ENCODE measurements at regions not wholly inside any gene's neighbourhood (a gene's known extent, or its start where the extent isn't known, plus 50 kb on each side); places are given as distances from the start of the nearest gene placed in this dataset.

DNA sequence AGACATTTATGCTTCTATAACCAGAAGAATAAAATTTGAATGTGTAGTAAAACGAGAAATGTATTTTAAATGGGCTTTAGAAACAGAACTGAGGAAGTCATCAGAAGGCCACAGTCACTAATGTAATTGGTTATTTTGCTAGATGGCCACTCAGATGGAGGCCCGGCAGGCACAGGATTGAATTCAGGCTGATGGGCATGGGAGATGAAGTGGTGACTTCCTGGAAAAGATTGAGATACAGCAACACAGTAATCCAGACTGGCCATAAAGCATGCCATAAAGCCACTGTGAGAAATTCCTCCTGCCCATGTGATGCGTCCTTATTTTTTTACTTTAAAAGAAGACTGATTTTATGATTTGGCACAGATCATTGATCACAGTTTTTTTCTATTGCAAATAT lies 297.7 kb downstream of the ICOS start:
- H3K27ac ChIP-seq (ENCODE audit: low read depth) = no peak overlapping the region
- H3K36me3 ChIP-seq (ENCODE audit: insufficient read depth) = no peaks in the 10 kb centered on the region
- no peak overlapping the region for H3K4me3 ChIP-seq (ENCODE audit: low read depth, low read length)
- DNase-seq (ENCODE audit: extremely low spot score) = no peak
- WGBS = 84% methylated on average over 3 of the region's 3 CpGs
- no peaks in the 10 kb centered on the region for H3K4me1 ChIP-seq (ENCODE audit: insufficient read depth)

DNA sequence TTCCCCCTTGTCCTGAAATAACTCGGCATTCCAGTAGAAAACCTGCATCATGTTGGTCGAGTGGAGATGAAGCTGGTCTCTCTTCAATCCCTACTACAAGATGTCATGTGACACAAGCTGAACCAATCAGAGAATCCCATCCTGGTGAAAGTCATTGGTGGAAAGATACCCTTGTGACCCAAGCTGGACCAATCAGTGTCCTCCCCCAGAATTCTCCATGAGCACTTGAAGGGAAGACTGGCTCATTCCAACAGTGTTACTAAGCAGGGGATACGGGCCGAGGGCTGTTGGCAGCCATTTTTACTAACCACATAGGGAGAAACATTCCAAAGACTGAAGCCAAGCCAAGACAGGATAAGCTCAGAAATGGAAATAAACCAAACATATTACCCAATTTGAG lies 298.3 kb downstream of the ICOS start:
- Histone ChIP-seq H3K27ac (ENCODE audit: low read depth) (no peak overlapping the region), H3K36me3 (ENCODE audit: insufficient read depth) (no peaks in the 10 kb centered on the region), H3K4me1 (ENCODE audit: insufficient read depth) (no peaks in the 10 kb centered on the region), H3K4me3 (ENCODE audit: low read depth, low read length) (no peak overlapping the region)
- 62% methylated on average over 4 of the region's 4 CpGs for WGBS
- DNase-seq (ENCODE audit: extremely low spot score) = no peak

DNA sequence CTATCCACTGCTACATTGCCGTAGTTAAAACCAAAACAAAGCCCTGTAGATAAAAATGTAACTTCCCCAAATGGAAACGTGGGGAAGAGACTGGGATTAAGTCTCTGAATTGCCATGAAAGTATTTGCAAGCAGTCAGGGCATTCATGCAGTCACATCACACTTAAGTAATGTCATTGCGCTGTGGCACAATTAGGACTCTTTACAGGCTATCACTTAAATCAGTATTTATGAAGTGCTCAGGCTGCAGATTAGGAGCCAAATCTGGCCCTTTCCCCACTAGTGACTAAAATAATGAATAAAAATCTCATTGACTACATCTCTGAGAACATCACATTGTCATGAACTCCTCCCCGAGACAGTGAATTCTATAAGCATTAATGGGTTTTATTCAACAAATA lies 300.9 kb downstream of the ICOS start:
- Histone ChIP-seq H3K4me3 (ENCODE audit: low read depth, low read length) (no peak overlapping the region), H3K4me1 (ENCODE audit: insufficient read depth) (no peaks in the 10 kb centered on the region), H3K36me3 (ENCODE audit: insufficient read depth) (no peaks in the 10 kb centered on the region), H3K27ac (ENCODE audit: low read depth) (no peak overlapping the region)
- DNase-seq (ENCODE audit: extremely low spot score) = no peak
- 82% methylated on average over 4 of the region's 4 CpGs for WGBS

DNA sequence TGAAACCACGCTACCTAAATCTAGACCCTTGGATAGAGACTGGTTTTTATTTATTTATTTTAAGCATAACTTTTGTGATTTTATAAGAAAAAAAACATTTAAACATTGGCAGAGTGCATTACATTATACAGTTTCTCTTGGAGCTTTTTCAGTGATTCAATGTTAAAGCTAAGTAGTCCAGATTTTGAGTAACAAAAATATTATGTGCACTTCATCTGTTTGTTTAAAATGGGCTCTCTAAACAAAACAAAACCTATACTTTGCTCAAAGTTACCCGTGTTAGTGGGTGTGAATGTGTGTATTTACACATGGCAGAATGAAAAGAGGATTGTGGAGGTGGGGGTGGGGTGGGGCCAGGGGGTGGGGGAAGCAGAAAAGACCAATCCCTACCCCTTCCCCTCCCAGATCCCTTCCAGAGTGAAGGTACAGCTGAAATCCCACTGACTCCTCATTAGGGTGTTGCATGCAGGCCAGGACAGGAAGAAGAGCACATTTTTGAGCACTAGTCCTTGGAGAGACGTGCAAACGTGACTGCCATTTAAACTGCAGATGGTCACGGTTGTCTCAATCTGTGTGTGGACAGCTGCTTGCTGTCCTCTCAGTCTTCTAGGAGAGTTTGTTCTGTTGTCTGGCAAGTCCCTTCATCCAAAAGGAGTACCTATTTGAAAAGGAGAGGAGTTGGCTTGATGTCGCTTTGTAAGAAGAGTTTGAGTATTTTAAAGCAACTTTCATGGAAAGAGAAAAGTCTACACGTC lies 303.0 kb downstream of the ICOS start:
- Histone ChIP-seq H3K36me3 (ENCODE audit: insufficient read depth) (no peaks in the 10 kb centered on the region), H3K27ac (ENCODE audit: low read depth) (no peak overlapping the region), H3K4me1 (ENCODE audit: insufficient read depth) (no peaks in the 10 kb centered on the region), H3K4me3 (ENCODE audit: low read depth, low read length) (no peak overlapping the region)
- DNase-seq (ENCODE audit: extremely low spot score) = no peak
- WGBS = 56% methylated on average over 7 of the region's 7 CpGs

DNA sequence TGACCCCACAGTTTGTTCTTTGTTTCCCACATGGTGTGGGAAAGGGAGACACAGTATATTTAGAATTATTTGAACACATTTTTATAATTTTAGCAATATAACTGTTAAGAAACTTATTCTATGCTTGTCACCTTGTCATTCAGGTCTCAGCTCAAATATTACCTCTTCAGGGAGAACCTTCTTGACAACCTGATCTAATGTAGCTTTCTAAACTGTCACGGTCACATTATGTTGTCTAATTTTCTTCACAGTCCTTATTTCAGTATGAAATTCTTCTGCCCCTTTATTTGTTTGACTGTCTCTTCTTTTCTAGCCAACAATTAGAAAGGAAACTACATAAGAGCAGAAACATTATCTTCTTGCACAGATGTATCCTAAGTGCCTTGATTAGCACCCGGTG lies 304.3 kb upstream of the PARD3B start:
- no peak for DNase-seq (ENCODE audit: extremely low spot score)
- no peaks in the 10 kb centered on the region for H3K36me3 ChIP-seq (ENCODE audit: insufficient read depth)
- no peak overlapping the region for H3K4me3 ChIP-seq (ENCODE audit: low read depth, low read length)
- H3K4me1 ChIP-seq (ENCODE audit: insufficient read depth) = no peaks in the 10 kb centered on the region
- H3K27ac ChIP-seq (ENCODE audit: low read depth) = no peak overlapping the region
- 90% methylated on average over 2 of the region's 2 CpGs for WGBS

DNA sequence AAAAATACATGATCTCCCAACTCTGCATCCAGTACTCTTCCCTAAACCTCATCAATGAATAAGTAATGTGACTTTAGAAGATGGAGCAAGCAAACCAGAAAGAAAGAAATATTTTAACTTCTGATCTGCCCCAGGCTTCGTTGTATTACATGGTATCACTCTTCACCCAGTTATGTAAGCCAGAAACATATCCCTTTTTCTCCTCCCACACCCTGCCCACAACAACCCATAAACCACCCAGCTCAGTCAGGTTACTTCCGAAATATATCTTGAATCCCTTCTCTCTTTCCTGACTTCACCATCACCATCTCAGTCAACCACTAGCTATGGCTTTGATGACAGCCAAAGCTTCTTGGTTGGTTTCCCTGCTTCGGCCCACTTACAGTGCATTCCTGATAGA lies 295.8 kb upstream of the PARD3B start:
- 96% methylated on average over 3 of the region's 3 CpGs for WGBS
- Histone ChIP-seq H3K4me1 (ENCODE audit: insufficient read depth) (no peaks in the 10 kb centered on the region), H3K27ac (ENCODE audit: low read depth) (no peak overlapping the region), H3K4me3 (ENCODE audit: low read depth, low read length) (no peak overlapping the region), H3K36me3 (ENCODE audit: insufficient read depth) (no peaks in the 10 kb centered on the region)
- no peak for DNase-seq (ENCODE audit: extremely low spot score)

DNA sequence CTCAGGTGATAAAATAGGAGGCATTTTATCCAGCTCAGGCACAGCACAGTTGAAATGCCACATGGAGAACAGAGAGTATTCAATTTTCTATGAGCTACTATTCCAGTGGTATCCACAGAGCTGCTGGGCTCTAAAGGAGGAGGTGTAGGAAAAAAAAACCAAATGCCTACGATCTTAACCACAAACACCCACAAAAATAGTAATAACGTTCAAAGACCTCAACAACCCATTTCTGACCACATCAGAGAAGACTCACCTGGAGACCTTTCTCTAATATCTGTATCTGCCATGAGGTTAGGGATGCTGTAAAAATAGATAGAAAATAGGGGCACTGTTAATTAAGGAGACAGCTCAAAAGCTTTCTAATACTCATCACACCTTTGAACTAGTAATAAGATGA lies 294.6 kb upstream of the PARD3B start:
- Histone ChIP-seq H3K36me3 (ENCODE audit: insufficient read depth) (no peaks in the 10 kb centered on the region), H3K27ac (ENCODE audit: low read depth) (no peak overlapping the region)
- no peak for DNase-seq (ENCODE audit: extremely low spot score)

DNA sequence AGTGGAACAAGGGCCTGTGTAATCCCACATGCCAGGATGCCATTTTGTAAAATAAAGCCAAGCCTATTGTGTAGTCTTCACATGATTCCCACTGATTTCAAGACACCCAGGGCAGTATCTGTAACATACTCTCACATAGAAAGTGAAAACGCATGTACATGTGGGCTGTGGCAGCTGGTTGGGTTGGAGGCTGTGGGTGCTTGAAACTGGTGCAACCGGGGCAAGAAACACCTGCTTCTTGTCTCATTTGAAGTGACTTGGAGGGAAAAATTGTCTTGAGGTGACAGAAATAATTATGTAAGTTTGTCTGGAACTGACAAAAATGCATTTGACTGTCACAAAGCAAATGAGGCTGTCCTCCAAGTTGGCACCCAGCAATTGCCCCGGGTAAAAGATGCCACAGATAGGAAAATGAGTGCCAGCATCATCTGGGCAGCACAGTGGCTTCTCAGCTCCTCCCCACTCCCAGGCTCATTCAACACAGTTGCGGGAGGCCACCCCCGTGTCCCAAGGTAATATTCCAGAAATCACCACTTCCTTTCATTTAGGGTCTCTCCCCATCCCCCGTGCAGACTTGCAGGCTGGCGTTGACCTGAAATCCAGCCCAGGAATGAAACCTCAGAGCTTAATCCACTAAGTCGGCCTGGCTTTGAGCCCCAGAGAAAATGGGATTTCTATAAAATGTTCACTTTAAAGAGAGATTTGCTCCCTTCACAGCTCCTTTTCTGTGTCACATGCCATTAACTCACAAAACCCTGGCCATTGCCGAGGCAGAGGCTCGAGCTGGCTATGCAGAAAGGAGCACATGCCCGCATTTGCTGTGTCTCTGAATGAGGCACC lies 293.9 kb upstream of the PARD3B start:
- DNase-seq (ENCODE audit: extremely low spot score) = no peak
- no peak overlapping the region for H3K4me3 ChIP-seq (ENCODE audit: low read depth, low read length)
- WGBS = 74% methylated on average over 11 of the region's 11 CpGs

More for the DNA sequence above, 294.6 kb upstream of the PARD3B start:
- WGBS = 74% methylated on average over 2 of the region's 2 CpGs
- H3K4me3 ChIP-seq (ENCODE audit: low read depth, low read length) = no peak overlapping the region
- H3K4me1 ChIP-seq (ENCODE audit: insufficient read depth) = no peaks in the 10 kb centered on the region

DNA sequence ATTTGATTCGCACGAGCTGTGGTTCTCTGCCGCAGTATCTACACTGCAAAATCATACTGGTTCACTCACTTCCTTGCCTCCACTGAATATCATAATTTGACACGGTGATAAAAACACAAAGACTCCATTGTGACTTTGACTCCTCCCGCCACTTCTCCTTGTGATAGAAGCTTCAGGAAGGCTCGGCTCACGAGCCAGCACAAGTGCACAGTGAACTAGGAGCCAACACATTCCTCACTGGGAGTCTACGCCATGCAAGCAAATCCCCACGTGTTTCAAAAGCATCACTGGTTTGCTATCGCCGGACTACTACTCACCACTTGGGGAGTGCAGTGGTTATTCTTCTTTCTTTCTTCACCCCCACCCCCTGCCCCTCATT lies 293.3 kb upstream of the PARD3B start:
- H3K36me3 ChIP-seq (ENCODE audit: insufficient read depth) = no peaks in the 10 kb centered on the region
- H3K4me1 ChIP-seq (ENCODE audit: insufficient read depth) = no peaks in the 10 kb centered on the region
- DNase-seq (ENCODE audit: extremely low spot score) = no peak
- 67% methylated on average over 11 of the region's 11 CpGs for WGBS
- H3K27ac ChIP-seq (ENCODE audit: low read depth) = no peak overlapping the region
- no peak overlapping the region for H3K4me3 ChIP-seq (ENCODE audit: low read depth, low read length)

More for the DNA sequence above, 293.9 kb upstream of the PARD3B start:
- Histone ChIP-seq H3K36me3 (ENCODE audit: insufficient read depth) (no peaks in the 10 kb centered on the region), H3K27ac (ENCODE audit: low read depth) (no peak overlapping the region), H3K4me1 (ENCODE audit: insufficient read depth) (no peaks in the 10 kb centered on the region)

DNA sequence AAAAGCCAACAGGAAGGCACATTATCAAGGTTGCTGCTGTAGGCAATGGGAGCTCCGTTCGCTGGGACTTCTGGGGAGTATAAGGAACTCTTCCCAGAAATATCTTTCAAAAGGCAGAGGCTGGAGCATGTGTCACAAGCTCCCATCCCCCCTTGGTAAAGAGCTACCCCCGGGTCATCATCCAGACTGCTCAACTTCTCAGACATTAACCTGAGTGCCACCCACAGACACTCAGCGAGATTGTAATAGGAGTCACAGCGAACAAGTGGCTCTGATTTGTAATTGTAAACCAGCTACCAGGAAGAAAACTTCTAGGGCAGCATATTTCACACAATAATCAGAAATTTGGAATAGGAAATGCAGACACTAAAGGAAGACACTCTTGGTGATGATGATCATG lies 290.2 kb upstream of the PARD3B start:
- Histone ChIP-seq H3K27ac (ENCODE audit: low read depth) (no peak overlapping the region), H3K4me1 (ENCODE audit: insufficient read depth) (no peaks in the 10 kb centered on the region), H3K36me3 (ENCODE audit: insufficient read depth) (no peaks in the 10 kb centered on the region), H3K4me3 (ENCODE audit: low read depth, low read length) (no peak overlapping the region)
- 92% methylated on average over 5 of the region's 5 CpGs for WGBS
- DNase-seq (ENCODE audit: extremely low spot score) = no peak

DNA sequence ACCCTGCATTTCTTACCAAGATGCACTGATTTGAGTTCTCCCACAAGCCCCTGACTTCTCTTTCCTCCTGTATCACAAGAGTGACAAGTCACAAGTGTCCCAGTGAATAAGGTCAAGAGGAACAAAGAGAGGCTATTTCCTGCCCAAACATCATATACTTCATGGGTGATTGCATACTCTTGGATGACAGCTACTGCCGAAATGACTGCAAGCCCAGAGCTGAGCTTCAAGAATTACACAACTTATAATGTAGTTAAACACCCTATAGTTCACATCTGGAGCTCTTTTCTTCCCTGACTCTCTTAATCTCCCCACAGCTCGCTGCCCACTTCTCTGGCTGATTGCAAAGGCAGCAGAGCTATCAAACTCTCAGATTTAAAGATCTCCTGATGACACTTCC lies 289.7 kb upstream of the PARD3B start:
- Histone ChIP-seq H3K36me3 (ENCODE audit: insufficient read depth) (no peaks in the 10 kb centered on the region), H3K27ac (ENCODE audit: low read depth) (no peak overlapping the region), H3K4me3 (ENCODE audit: low read depth, low read length) (no peak overlapping the region), H3K4me1 (ENCODE audit: insufficient read depth) (no peaks in the 10 kb centered on the region)
- WGBS = 81% methylated on average over 2 of the region's 2 CpGs
- no peak for DNase-seq (ENCODE audit: extremely low spot score)

DNA sequence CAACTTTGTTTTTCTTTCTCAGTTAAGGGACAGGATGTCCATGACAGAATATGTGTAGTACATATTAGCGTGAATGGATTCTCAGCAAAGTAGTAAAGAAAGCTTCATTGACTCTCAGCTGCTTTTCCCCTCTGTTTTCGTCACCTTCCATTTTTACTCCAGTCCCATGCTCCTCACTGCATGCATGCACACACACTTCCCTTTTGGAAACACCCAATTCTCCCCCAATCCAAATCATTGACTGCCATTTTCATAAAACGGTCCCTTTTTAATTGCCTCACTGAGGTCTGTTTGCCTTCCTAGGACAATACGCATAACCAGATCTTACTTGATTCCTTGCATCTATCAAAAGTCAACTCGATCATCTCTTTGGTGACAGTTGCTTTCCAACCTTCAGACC lies 287.5 kb upstream of the PARD3B start:
- no peaks in the 10 kb centered on the region for H3K4me1 ChIP-seq (ENCODE audit: insufficient read depth)
- 99% methylated on average over 5 of the region's 5 CpGs for WGBS
- H3K27ac ChIP-seq (ENCODE audit: low read depth) = no peak overlapping the region
- no peak for DNase-seq (ENCODE audit: extremely low spot score)
- no peak overlapping the region for H3K4me3 ChIP-seq (ENCODE audit: low read depth, low read length)
- H3K36me3 ChIP-seq (ENCODE audit: insufficient read depth) = no peaks in the 10 kb centered on the region

DNA sequence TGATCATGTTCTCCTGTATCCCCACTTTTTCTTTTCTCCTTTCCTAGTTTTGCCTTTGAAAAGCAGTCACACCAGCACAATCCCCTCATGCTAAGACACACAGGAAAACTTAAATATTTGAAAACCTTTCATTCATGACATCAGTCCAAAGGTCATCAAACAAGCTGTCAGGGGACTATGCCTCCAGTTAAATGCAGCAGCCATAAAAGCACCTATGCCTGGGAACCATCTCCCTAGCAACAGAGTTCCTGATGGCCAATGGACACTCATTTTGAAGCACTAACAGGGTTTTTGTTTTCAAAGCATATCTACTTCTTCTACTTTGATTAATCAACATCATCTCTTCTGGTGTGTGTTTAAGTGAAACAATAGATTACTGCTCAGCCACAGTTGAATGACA lies 286.4 kb upstream of the PARD3B start:
- H3K4me3 ChIP-seq (ENCODE audit: low read depth, low read length) = no peak overlapping the region
- DNase-seq (ENCODE audit: extremely low spot score) = no peak
- H3K36me3 ChIP-seq (ENCODE audit: insufficient read depth) = no peaks in the 10 kb centered on the region
- H3K4me1 ChIP-seq (ENCODE audit: insufficient read depth) = no peaks in the 10 kb centered on the region
- no peak overlapping the region for H3K27ac ChIP-seq (ENCODE audit: low read depth)

DNA sequence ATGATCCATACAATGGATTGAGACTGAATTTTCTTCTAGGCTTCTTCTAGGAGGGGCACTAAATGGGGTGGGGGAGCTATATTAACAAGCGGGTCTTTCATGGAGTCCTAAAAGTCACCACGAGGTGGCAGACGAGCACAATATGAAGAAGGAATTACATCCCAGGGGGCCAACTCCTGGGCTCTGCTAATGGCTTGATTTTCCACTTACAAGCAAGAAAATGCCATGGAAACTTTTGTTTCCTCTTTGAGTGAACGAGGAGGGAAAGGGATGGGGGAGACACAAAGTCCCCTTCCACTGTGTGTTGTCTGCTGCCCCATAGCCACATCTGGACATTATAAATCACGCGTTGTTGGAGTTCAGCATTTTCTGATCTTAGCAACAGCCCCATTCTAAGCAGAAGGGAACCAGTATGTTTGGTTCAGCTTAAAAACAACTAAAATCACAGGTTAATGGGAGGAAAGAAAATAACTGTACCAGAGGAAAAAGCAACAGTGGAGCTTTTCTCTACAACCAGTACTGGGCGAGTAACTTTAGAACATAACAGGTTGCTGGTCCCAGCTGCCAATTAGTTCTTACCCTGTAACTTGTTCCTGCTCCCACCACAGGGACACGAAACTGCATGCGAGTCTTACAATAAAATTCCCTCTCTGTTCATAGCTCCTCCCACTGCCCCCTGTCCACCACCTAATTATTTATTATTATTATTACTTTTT lies 285.0 kb upstream of the PARD3B start:
- Histone ChIP-seq H3K36me3 (ENCODE audit: insufficient read depth) (no peaks in the 10 kb centered on the region), H3K4me1 (ENCODE audit: insufficient read depth) (no peaks in the 10 kb centered on the region), H3K4me3 (ENCODE audit: low read depth, low read length) (no peak overlapping the region), H3K27ac (ENCODE audit: low read depth) (no peak overlapping the region)
- DNase-seq (ENCODE audit: extremely low spot score) = peak; percentile 71
- WGBS = 44% methylated on average over 9 of the region's 9 CpGs
